HG03378 (cell line): ENCODE measurements at regions not wholly inside any gene's neighbourhood (a gene's known extent, or its start where the extent isn't known, plus 50 kb on each side); places are given as distances from the start of the nearest gene placed in this dataset.
A peak's percentile ranks its signal among the peaks of the same experiment; 100 is the strongest.
"Not testable (repeated sequence)": the region's sequence is repeated elsewhere in the genome, so short reads cannot be mapped to it uniquely, and the experiment has no call there.

Source experiments
- ATAC-seq: cut with Tn5 transposase; IDR thresholded peaks from one replicate; pipeline ENCODE4 v1.9.1; 2021; ENCODE audit warnings: mild to moderate bottlenecking, moderate library complexity; ENCODE audit not compliant: unreplicated experiment

GRCh38 chr6:163702736-163703135 lies 288.2 kb downstream of the QKI start:
- ATAC-seq, result no peak

GRCh38 chr6:163701762-163702161 lies 287.2 kb downstream of the QKI start:
- ATAC-seq, result no peak

- ATAC-seq, result no peak
Measured at GRCh38 chr6:163698086-163698485, 283.6 kb downstream of the QKI start.

- ATAC-seq, result not testable (repeated sequence)
Measured at GRCh38 chr6:163696311-163696710, 281.8 kb downstream of the QKI start.

- ATAC-seq, result no peak
Measured at GRCh38 chr6:163695414-163695864, 280.9 kb downstream of the QKI start.

- ATAC-seq, result no peak
Measured at GRCh38 chr6:163694988-163695398, 280.5 kb downstream of the QKI start.

GRCh38 chr6:163694072-163694471 lies 279.6 kb downstream of the QKI start:
- no peak for ATAC-seq

GRCh38 chr6:163691049-163691448 lies 276.5 kb downstream of the QKI start:
- no peak for ATAC-seq

- ATAC-seq, result no peak
Measured at GRCh38 chr6:163688739-163689362, 274.3 kb downstream of the QKI start.

- ATAC-seq, result no peak
Measured at GRCh38 chr6:163687075-163687474, 272.6 kb downstream of the QKI start.

GRCh38 chr6:163686301-163686700 lies 271.8 kb downstream of the QKI start:
- ATAC-seq, result no peak

- ATAC-seq, result no peak
Measured at GRCh38 chr6:163683105-163683622, 268.6 kb downstream of the QKI start.

GRCh38 chr6:163679753-163680152 lies 265.2 kb downstream of the QKI start:
- ATAC-seq, result no peak

GRCh38 chr6:163679012-163679660 lies 264.6 kb downstream of the QKI start:
- no peak for ATAC-seq

GRCh38 chr6:163675611-163676010 lies 261.1 kb downstream of the QKI start:
- no peak for ATAC-seq

GRCh38 chr6:163672710-163673109 lies 258.2 kb downstream of the QKI start:
- ATAC-seq, result no peak

- ATAC-seq, result no peak
Measured at GRCh38 chr6:163671791-163672190, 257.3 kb downstream of the QKI start.

GRCh38 chr6:163671355-163671754 lies 256.8 kb downstream of the QKI start:
- no peak for ATAC-seq

- no peak for ATAC-seq
Measured at GRCh38 chr6:163670336-163670735, 255.8 kb downstream of the QKI start.

GRCh38 chr6:163668061-163668426 lies 253.5 kb downstream of the QKI start:
- no peak for ATAC-seq

- peak; percentile 98 for ATAC-seq
Measured at GRCh38 chr6:163667372-163668060, 253.0 kb downstream of the QKI start.

GRCh38 chr6:163665464-163665863 lies 250.9 kb downstream of the QKI start:
- ATAC-seq, result no peak
